ENCODE measurements at regions not wholly inside any gene's neighbourhood (a gene's known extent, or its start where the extent isn't known, plus 50 kb on each side); places are given as distances from the start of the nearest gene placed in this dataset.

GRCh38 chr3:59442046-59442445 is 392.2 kb upstream of the CFAP20DC start:
- TF ChIP-seq, protein P1, sequence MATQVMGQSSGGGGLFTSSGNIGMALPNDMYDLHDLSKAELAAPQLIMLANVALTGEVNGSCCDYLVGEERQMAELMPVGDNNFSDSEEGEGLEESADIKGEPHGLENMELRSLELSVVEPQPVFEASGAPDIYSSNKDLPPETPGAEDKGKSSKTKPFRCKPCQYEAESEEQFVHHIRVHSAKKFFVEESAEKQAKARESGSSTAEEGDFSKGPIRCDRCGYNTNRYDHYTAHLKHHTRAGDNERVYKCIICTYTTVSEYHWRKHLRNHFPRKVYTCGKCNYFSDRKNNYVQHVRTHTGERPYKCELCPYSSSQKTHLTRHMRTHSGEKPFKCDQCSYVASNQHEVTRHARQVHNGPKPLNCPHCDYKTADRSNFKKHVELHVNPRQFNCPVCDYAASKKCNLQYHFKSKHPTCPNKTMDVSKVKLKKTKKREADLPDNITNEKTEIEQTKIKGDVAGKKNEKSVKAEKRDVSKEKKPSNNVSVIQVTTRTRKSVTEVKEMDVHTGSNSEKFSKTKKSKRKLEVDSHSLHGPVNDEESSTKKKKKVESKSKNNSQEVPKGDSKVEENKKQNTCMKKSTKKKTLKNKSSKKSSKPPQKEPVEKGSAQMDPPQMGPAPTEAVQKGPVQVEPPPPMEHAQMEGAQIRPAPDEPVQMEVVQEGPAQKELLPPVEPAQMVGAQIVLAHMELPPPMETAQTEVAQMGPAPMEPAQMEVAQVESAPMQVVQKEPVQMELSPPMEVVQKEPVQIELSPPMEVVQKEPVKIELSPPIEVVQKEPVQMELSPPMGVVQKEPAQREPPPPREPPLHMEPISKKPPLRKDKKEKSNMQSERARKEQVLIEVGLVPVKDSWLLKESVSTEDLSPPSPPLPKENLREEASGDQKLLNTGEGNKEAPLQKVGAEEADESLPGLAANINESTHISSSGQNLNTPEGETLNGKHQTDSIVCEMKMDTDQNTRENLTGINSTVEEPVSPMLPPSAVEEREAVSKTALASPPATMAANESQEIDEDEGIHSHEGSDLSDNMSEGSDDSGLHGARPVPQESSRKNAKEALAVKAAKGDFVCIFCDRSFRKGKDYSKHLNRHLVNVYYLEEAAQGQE (IDR thresholded peaks at IDR 0.05; ENCODE audit: insufficient read depth in 1 of 2, low read depth in 2 of 2, low read length in 2 of 2) = no peak
- TF ChIP-seq SIN3A (IDR thresholded peaks at IDR 0.05; ENCODE audit: borderline replicate concordance, insufficient read depth, low read length) (no peak), POLR2AphosphoS5 (IDR thresholded peaks at IDR 0.05; ENCODE audit: low read depth, low read length) (no peak), FOXP2 (optimal IDR thresholded peaks at IDR 0.05; ENCODE audit: borderline replicate concordance, extremely low read depth, extremely low read length, insufficient read depth) (no peak), TAF1 (IDR thresholded peaks at IDR 0.05; ENCODE audit: borderline replicate concordance, insufficient read depth, low read length) (no peak)

GRCh38 chr3:59440285-59441028 is 390.6 kb upstream of the CFAP20DC start:
- TF ChIP-seq FOXP2 (optimal IDR thresholded peaks at IDR 0.05; ENCODE audit: borderline replicate concordance, extremely low read depth, extremely low read length, insufficient read depth) (no peak), TAF1 (IDR thresholded peaks at IDR 0.05; ENCODE audit: borderline replicate concordance, insufficient read depth, low read length) (no peak), POLR2AphosphoS5 (IDR thresholded peaks at IDR 0.05; ENCODE audit: low read depth, low read length) (no peak), SIN3A (IDR thresholded peaks at IDR 0.05; ENCODE audit: borderline replicate concordance, insufficient read depth, low read length) (no peak)
- TF ChIP-seq, protein P1 (IDR thresholded peaks at IDR 0.05; ENCODE audit: insufficient read depth in 1 of 2, low read depth in 2 of 2, low read length in 2 of 2) = no peak

- TF ChIP-seq SIN3A (IDR thresholded peaks at IDR 0.05; ENCODE audit: borderline replicate concordance, insufficient read depth, low read length) (no peak), POLR2AphosphoS5 (IDR thresholded peaks at IDR 0.05; ENCODE audit: low read depth, low read length) (no peak), FOXP2 (optimal IDR thresholded peaks at IDR 0.05; ENCODE audit: borderline replicate concordance, extremely low read depth, extremely low read length, insufficient read depth) (no peak), TAF1 (IDR thresholded peaks at IDR 0.05; ENCODE audit: borderline replicate concordance, insufficient read depth, low read length) (no peak)
Measured at GRCh38 chr3:59438492-59438891, 388.7 kb upstream of the CFAP20DC start.

- TF ChIP-seq SIN3A (IDR thresholded peaks at IDR 0.05; ENCODE audit: borderline replicate concordance, insufficient read depth, low read length) (no peak), FOXP2 (optimal IDR thresholded peaks at IDR 0.05; ENCODE audit: borderline replicate concordance, extremely low read depth, extremely low read length, insufficient read depth) (no peak), POLR2AphosphoS5 (IDR thresholded peaks at IDR 0.05; ENCODE audit: low read depth, low read length) (no peak)
- TF ChIP-seq, protein P1 (IDR thresholded peaks at IDR 0.05; ENCODE audit: insufficient read depth in 1 of 2, low read depth in 2 of 2, low read length in 2 of 2) = no peak
Measured at GRCh38 chr3:59436164-59436958, 386.5 kb upstream of the CFAP20DC start.

DNA sequence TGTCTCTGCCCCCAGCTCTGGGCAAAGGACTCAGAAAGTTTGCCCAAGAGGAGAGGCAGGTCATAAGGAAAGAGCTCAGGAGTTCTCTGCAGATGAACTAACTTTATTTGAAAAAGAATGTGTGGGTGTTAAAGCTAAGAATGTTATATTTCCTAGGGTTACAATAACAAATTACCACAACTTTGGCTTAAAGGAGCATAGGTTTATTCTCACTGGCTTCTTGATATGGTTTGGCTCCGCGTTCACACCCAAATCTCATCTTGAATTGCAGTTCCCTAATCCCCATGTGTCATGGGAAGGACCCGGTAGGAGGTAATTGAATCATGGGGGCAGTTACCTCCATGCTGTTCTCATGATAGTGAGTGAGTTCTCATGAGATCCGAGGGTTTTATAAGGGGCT is 383.7 kb upstream of the CFAP20DC start:
- TF ChIP-seq POLR2AphosphoS5 (IDR thresholded peaks at IDR 0.05; ENCODE audit: low read depth, low read length) (no peak), TAF1 (IDR thresholded peaks at IDR 0.05; ENCODE audit: borderline replicate concordance, insufficient read depth, low read length) (no peak), FOXP2 (optimal IDR thresholded peaks at IDR 0.05; ENCODE audit: borderline replicate concordance, extremely low read depth, extremely low read length, insufficient read depth) (no peak), SIN3A (IDR thresholded peaks at IDR 0.05; ENCODE audit: borderline replicate concordance, insufficient read depth, low read length) (no peak)
- TF ChIP-seq, protein P1 (IDR thresholded peaks at IDR 0.05; ENCODE audit: insufficient read depth in 1 of 2, low read depth in 2 of 2, low read length in 2 of 2) = no peak
